HG03103 (cell line): ENCODE measurements at regions not wholly inside any gene's neighbourhood (a gene's known extent, or its start where the extent isn't known, plus 50 kb on each side); places are given as distances from the start of the nearest gene placed in this dataset.
A peak's percentile ranks its signal among the peaks of the same experiment; 100 is the strongest.
"Not testable (repeated sequence)": the region's sequence is repeated elsewhere in the genome, so short reads cannot be mapped to it uniquely, and the experiment has no call there.

Experiments
- ATAC-seq: cut with Tn5 transposase; IDR thresholded peaks from one replicate; pipeline ENCODE4 v1.9.1; 2021; ENCODE audit warnings: low read depth; ENCODE audit not compliant: unreplicated experiment

DNA sequence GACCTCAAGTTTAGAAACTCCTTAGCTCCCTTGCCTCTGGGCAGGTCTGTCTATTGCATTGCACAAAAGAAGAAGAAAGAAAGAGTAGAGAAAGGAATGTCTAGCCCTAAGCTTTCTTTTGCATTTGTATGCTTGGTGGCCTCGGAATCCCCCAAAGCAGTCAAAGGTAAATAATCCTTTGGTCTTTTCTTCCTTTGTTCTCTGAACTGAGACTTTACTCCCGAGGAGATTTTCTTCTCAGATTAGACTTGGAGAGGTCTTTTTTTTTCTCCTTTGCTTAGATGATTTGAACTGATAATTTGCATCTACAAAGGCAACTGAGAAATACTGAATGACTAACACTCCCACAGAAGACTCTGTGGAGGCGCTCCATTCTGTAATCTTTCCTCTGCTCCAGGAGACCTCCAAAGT, 93.2 kb downstream of the AKR1D1 start:
- no peak for ATAC-seq

DNA sequence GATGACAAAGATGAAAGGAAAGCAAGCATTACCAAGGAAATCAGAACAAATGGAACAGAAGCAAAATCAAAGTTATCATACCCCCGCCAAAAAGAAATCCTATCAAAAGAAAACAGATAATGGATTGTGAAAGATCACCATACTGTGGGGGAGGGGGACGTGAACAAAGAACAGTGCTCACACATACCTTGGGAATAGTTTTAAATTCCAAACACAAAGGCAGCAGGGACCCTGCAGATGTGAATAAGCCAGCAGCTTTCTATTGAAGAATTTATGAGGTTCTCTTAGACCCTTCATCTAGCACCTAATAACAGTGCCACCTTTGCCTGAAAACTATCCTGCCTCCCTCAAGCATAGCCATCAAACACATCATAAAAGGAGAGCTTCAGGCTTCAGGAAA, 94.0 kb downstream of the AKR1D1 start:
- ATAC-seq = no peak

DNA sequence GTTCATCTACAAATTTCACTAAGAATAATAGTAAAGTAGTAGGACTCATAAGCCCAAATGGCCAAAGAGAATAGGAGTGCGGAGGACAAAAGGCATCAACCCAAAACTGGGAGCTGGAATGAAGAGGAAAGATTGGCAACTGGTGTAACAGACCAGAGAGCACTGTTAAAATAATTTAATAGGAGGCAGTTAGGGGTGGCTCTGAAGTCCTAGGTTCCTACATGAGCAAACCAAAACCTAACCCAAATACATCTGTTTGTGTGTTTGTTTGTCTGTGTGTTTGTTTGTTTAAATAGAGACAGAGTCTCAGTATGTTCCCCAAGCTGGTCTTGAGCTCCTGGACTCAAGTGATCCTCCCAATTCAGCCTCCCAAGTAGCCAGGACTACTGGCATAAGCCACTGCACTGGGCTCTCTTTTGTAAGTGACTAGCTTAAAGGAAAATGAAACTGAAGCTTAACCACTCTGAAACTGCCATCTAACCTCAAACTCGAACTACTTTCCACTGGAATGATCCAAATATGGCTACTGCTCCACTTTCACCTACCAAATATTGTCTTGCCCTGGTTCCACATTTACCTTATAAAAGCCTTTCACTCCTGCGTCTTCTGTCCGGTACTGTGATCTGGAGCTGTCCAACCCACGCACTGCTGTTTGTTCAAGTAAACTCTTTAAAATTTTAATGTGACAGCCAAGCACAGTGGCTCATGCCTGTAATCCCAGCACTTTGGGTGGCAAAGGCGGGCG, 94.9 kb downstream of the AKR1D1 start:
- peak; percentile 95 for ATAC-seq

DNA sequence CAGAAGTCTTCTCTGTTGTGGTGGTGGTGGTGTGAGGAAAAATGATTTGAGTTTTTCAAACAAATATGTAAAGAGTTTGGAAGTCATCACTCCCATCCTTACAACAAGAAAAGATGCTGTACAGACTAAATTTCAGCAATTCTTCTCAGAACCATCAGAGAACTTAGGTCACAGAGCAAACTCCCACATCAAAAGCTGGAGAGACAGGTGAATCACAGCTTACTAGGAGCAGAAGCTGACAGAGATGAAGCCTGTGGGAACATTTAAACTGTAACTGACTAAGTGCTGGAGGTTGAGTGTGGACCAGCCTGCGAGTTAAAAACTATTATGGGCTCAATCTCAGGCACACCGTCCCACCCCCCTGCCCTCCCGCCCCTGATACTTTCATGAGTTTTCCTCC, 97.3 kb downstream of the AKR1D1 start:
- ATAC-seq = no peak

DNA sequence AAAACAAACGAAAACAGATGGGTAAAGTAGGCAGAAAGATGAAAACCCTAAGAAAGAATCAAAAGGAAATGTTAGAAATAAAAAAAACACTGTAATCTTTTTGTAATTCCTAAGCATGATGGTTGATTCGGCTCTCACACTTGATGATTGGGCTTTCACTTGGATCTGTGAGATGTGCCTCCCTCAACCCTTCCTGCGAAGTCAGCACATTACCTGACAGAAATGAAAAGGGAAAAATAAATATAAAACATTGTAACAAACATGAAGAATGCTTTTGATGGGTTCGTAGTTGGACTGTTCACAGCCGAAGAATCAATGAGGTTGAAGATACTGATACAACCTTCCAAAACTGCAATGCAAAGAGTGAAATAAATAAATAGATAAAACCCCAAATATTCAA, 99.8 kb downstream of the AKR1D1 start:
- ATAC-seq = no peak

DNA sequence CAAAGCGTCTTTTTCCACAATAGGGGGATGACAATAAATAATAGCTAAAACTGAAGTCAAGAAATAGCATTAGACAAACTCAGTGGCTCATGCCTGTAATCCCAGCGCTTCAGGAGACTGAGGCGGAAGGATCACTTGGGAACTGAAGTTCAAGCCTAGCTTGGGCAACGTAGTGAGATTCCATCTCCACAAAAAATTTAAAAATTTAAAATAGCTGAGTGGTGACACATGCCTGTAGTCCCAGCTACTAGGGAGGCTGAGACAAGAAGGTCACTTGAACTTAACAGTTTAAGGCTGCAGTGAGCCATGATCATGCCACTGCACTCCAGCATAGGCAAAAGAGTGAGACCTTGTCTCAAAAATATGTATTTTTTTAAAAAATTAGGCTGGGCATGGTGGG, 107.9 kb downstream of the AKR1D1 start:
- no peak for ATAC-seq

- ATAC-seq = no peak
Measured at GRCh38 chr7:138185132-138185908, 109.1 kb downstream of the AKR1D1 start.

- no peak for ATAC-seq
Measured at GRCh38 chr7:138186951-138187351, 110.7 kb downstream of the AKR1D1 start.

- no peak for ATAC-seq
Measured at GRCh38 chr7:138188290-138188858, 112.1 kb downstream of the AKR1D1 start.

GRCh38 chr7:138194567-138194966, 118.3 kb downstream of the AKR1D1 start:
- ATAC-seq = no peak

DNA sequence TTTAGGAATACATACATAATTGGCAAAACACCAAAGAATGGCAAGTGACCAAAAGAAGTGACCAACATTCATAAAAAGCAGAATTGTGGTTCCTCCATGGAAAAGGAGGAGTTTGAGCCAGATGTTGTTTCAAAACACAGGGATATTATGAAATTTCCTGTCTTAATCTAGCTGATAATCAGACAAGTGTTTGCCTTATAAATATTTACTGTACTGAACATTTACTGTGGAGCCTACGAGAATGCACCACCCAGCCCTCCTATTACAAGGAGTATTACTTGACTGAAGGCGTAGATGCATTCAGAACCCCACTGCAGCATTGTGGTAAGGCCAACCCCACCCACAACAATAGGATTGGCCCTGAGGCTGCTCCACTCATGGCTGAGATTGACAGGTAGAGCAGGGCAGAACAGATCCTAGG, 118.9 kb downstream of the AKR1D1 start:
- ATAC-seq = no peak

- not testable (repeated sequence) for ATAC-seq
Measured at GRCh38 chr7:138196503-138196946, 120.3 kb downstream of the AKR1D1 start.

- ATAC-seq = no peak
Measured at GRCh38 chr7:138196971-138197896, 121.0 kb downstream of the AKR1D1 start.

GRCh38 chr7:138204285-138204981, 128.2 kb downstream of the AKR1D1 start:
- ATAC-seq = no peak

DNA sequence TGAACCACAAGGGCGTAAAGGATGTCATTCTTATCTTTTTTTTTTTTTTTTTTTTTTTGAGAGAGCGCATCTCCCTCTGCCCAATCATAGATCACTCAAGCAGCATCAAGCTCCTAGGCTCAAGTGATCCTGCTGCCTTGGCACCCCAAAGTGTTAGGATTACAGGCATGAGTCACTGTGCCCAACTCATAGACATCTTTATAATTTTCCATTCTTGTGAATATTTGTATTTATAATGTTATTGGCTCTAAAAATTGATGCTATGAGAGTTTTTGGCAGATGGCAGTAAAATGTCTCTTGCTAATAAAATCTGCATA, 128.7 kb downstream of the AKR1D1 start:
- no peak for ATAC-seq

- no peak for ATAC-seq
Measured at GRCh38 chr7:138205614-138206150, 129.4 kb downstream of the AKR1D1 start.

GRCh38 chr7:138207555-138207971, 131.3 kb downstream of the AKR1D1 start:
- no peak for ATAC-seq

GRCh38 chr7:138208142-138208570, 131.9 kb downstream of the AKR1D1 start:
- no peak for ATAC-seq

DNA sequence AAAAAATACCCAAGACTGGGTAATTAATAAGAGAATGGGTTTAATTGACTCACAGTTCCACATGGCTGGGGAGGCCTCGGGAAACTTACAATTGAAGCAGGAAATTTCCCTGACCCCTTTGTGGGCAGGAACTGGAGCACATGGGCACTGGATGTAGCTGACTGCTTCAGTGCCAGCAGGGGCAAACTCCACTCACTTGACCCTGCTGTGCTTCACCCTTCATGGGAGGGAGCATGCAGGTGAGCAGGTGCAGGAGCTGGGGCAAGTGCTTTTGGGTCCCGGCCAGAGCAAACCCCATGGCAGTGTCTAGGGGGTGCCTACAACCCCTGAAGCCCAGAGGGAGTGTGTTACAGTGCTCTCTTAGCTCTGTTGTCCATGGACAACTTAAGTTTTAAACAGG, 132.6 kb downstream of the AKR1D1 start:
- ATAC-seq = no peak

GRCh38 chr7:138212314-138212713, 136.1 kb downstream of the AKR1D1 start:
- ATAC-seq = no peak
